NCI-H774 (cell line): ENCODE measurements at regions not wholly inside any gene's neighbourhood (a gene's known extent, or its start where the extent isn't known, plus 50 kb on each side); places are given as distances from the start of the nearest gene placed in this dataset.

ENCODE experiments used
- DNase-seq: peaks from one replicate; lab custom pipeline; 2025; lab: John Stamatoyannopoulos, UW

DNA sequence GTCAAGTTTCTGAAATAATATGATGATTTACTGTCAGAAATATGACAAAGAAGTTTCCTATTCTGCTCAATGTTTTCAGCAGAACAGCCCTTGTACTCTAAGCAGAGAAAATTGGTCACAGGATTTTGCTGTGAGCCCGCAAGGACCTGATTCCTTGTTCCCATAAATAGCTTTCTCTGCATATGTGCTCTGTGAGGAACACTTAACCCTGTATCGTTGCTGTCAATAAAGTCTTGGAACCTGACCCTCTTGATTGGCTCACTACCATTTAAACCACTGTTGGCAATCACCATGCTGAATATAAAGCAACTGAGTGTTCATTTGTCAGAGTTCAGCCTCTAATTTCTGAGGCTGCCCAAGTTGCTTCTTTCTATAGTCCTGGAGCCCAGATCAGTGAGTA, 158.2 kb upstream of the NOCT start:
- no peak for DNase-seq

DNA sequence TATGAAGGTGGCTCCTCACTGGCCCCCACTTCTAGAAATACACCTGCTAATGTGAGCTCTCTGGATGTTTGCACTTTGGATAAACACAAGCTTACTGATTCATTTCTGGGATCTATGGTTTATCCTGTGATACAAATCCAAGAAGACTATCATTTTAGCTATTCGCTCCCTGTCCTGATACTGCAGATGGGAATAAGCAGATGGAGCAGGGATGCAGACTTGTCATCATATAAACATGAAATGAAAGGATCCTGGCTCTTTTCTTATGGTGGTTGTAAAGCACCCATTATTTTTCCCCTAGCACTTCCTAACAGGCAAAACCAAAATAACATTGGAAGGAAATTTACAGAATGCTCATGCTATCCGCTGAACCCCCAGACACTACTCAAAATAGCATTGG, 162.9 kb upstream of the NOCT start:
- no peak for DNase-seq

DNA sequence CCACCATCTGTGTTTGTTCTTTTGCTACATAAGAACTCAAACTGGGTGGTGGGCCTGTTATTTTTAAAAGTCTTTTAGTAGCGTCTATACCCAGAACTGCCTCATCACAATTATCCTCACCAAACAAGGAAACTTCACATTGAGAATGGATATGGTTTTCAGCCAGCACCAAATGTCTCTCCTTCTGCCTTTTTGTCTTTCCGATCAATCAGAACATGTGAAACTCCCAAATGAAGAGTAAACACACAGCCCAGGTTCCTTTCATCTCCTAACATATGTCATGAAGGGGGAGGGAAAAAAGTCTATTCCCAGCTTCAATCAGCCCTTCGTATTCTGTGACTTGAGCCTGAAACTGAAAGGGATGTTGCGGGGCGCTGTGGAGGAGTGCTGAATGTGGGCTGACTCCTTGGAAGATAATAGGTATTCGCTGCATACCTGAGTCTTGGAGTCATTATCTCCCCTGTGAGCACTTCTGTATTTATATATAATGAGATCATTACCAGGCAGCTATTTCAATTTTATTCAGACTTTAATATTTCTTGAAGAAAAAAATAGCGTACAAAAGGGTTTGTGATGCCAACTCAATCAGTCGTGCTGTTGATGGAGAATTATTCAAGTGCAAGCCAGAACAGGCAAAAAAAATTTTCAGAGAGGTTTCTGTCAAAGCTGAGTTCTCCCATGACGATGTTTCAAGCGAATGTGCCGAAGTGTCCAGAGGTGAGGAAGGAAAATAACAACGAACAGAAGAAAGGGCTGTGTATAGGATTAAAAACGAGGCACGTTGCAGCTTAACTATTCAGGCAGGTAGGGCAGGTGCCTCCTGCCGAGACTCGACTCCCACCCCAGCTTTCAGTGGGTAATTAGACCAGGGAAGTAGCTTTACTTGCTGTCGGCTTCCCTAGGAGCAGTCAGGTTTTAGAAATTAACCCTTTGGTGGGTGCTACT, 163.9 kb upstream of the NOCT start:
- no peak for DNase-seq

DNA sequence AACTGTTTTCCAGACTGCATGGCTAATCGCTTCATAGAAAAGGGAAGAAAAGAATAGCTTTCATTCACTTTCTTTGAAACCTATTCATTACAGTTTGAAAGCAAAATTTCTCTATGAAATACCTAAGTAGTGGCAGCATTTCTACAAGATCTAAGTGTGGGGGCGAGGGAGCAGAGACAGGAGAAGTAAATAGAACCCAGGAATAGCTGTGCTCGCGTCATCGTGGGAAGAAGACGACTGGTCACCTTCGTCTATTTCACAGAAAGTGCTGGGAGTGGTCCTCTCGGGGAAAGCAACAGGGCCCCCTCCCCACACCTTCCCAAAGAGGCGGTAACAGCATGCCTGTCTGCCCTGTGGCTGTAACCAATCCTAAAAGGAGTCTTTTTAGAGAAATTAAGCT, 169.9 kb upstream of the NOCT start:
- no peak for DNase-seq

DNA sequence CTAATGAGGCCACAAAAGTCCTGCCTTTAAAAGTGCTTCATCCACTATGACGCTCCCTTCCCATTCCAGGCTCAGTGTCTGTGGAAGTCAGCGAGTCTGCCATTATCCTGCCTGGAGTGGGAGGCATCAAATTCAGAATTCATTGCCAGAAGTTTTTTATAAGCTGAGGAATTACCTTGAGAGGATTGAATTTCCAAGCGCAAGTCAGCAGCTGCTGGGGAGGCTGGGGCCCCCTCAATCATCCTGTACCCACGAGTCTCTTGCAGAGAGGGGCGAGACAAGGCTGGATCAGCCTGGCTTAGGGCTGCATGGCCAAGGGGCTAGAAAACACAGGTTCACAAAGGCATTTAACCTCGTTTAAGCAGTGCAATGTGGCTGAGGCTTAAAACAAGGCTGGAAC, 170.5 kb upstream of the NOCT start:
- no peak for DNase-seq

DNA sequence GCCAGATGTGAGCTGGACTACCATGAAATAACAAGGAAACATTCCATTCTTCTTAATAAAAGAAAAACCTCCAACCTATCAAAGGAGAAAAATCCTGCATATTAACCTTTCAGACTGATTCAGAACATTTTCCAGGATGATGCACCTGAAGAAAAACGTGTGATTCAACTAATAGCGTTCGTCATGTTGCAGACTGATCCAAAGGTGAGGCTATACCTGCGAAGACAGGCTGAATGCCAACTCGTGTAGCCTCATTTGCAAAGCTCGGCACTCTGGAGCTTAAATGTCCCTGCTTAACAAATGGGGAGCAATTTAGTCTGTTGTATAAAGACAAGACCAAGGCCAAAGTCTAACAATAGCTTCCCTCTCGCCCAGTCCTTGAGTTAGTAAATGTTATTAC, 172.0 kb upstream of the NOCT start:
- no peak for DNase-seq

DNA sequence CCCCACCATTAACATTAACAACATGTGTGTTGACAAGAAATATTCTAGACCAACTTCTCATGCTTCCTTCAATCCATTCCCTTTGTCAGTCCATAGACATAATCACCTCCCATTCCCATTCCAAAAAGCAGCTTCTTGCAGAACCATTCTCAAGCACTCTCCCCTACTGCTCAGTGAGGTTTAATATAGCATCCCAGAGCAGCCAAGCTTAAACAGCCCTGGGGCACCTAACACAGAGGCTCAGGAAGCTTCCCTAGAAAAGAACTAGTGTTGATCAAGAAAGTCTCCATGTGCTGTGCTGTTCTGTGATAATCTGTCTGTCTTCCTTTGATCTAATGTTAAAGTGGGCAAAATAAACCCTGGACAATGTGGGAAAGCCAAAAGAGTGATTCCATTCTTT, 174.2 kb upstream of the NOCT start:
- no peak for DNase-seq

DNA sequence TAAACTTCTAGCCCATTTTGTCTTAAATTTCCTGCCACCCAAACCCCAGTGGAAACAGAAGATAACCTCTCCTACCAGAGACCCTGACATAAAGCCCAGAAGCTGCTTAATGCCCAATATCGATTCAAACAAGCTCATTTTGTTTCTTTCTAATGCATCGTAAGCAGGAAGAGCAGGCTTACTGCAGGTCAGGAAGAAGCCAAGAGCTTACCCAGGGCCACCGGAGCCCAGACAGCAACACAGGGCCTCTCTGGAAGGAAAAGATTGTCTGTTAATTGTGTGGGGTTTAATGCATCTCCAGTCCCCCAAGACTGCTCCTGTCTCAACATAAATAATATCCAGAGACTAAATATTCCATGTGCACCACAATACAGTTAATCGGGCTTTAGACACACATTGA, 177.3 kb upstream of the NOCT start:
- no peak for DNase-seq

DNA sequence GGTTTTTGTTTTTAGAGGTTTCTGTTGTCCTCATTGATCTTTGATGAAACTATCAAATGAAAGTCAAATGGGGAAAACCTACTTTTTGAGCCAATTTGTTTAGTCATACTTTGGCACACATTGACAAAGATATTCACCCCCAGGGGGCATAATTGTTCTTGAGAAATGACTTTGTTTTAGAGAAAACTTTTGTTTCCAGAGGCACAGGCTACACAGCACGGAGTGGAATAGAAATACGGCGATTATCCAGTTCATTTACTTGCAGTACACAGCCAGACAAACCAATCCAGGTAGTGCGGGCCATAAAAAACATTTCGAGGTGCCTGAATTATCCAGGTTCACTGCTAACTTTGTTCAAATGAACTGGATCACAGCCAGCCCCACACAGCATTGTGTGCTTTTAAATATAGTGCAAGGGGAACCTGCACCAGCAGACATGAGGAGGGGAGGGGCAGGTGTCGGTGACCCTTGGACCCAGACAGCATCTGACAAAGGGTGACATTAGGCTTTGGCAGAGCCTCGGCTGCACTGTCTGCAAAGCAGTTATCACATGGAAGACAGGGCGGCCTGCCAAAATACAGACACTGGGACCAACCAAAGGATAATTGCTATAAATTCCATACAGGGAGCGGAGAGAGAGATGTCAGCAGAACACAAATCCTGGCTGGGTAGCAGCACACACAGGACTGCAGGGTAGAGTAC, 179.6 kb upstream of the NOCT start:
- DNase-seq, result no peak

DNA sequence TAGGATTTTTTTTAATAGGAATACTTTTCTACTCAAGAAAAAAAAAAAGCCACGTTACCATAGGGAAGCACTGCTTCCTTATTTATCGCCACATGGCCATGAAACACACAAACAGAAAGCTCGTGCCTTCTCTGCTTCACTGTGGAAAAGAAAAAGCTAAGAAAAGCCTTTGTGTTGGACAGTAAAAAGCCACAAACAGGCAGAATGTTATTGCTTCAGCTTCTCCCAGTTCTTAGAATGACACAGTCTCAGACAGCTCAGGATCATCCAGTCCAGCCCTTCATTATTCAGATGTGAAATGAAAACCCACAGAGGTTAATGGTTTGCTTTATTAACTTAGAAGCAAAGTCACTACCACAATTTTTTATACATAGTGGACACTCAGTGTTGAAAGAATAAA, 181.6 kb upstream of the NOCT start:
- no peak for DNase-seq

DNA sequence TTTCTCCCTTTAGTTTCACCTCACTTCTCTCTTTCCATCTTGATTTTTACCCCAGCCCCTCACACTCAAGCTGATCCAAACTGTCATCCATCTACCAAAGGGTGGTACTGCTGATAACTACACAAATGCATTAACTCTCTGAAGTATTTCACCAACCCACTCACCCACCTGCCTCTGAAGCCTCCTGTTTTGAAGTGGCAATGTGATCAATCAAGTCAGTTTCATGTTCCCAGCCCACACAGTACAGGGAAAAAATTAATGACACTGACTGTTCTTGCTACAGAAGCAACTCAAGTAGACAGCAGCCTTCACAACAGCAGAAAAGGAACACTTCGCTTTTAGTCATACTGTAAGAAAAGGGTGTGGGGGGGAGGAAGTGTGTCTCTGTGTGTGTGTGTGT, 183.0 kb upstream of the NOCT start:
- no peak for DNase-seq

DNA sequence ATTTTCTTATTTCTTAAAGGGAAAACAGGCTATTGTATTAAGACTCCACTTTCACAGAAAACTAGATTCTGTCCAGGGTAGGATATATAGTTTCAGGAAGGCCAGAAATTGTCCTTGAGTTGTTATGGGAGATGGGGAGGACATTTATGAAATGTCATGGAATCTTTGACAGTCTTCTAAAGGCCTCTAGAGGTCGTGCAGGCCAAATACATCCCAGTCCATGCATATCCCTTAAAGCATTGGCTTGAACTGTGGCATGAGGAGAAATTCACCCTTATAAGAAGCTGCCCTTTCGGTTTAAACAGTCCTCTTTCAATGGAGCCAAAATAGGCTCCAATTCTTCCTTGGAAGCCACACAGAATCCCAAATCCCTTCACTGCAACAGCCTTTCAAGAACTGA, 183.6 kb upstream of the NOCT start:
- no peak for DNase-seq

DNA sequence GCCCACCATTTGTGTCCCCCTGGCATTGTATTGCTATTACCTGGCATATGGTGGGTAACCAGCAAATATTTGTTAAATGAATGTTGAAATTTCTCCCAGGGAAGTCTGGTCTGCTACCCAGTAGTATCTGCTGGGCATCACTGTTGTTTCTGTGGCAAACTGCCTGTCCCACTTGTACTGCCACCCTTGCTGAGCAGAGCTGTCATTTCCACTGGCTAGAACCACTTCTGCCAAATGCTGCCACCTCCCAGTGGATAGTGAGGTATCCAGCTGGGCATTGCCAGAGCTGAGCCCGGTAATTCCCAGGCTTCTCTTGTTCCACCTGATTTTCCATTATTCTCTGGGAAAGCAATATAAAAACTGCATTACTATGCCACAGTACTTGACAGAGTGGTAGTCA, 186.7 kb upstream of the NOCT start:
- DNase-seq, result no peak

DNA sequence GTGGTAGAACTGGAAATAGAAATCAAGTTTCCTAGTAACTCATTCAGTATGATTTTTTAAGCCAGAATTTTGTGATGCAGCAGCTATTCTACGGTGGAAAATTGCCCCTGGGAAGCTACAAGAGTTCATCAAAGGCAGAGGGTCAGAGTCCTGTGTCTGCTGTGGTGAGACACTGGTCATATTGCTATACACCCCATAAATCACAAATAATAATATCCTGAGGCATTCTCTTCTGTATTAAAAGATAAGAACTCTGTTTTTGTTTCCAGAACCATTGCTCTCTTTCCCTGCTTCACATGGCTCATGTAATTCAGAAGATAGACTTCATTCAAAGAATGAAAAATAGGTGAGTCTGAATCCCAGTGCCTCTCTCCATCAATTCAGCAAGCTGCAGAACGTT, 188.8 kb upstream of the NOCT start:
- no peak for DNase-seq

DNA sequence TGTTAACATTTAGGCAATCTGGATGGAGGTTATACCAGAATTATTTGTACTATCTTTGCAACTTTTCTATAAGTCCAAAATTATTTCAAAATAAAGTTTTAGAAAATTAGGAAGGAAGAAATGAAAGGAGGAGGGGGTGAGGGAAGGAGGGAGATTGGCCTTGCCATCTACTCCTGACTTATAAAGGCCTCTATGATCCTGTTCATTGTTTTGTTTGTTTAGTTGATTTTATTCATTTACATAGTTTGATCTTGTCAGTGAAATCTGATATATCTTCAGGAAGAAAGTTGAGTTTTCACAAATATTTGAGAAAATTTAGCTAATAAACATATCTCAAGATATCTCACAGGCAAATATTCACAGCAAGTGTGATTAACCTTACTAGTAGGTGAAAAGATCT, 189.3 kb upstream of the NOCT start:
- DNase-seq, result no peak

DNA sequence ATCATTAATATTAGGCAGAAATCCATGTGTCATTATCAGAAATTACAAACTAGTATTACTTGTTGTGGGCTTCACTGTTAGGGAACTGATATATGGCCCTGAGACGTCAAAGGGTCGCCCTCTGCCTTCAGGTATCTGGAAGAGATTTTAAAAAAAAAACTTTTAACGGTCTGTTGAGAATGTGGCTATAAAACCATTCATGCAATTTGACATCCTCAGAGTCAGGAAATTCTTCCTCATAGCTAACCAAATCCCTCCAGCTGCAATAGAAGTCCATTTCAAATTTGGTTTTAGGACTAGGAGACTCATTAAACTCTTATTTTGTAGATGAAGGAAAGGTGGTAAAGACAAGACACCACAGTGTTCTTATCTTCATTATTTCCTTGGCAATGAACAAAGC, 194.2 kb upstream of the NOCT start:
- no peak for DNase-seq

DNA sequence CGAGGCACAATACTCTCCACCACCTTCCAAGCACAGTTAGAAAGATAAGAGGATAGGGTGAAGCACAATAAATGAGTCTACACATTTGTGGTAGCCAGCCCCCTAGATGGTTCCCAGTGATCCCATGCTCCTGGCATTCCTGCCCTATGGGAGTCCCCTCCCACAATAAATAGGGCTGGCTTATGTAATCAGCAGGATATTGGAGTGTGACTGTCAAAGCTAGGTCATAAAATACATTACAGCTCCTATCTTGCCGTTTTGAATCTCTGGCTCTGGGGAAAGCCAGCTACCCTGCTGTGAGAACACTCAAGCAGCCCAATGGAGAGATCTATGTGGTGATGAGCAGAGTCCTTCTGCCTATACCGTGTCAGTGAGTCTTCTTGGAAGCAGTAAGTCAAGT, 198.7 kb upstream of the NOCT start:
- DNase-seq, result no peak

DNA sequence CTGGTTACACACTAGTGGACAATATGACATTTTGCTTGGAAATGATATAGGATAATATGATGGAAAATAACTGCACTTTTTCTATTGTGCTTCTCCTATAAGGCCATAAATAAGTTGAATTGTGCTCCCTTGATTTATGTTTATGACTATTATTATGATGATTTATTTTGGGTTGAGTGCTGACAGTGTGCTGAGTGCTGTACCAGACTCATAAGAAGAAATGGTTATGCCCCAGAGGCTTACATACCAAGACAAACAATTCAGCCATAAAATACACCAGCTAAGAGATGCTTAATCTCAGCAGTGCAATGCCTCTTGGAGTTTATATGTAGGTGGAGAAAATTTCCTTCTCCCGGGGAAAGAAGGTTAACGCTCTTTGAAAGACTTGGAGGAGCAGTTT, 199.8 kb upstream of the NOCT start:
- DNase-seq, result no peak

DNA sequence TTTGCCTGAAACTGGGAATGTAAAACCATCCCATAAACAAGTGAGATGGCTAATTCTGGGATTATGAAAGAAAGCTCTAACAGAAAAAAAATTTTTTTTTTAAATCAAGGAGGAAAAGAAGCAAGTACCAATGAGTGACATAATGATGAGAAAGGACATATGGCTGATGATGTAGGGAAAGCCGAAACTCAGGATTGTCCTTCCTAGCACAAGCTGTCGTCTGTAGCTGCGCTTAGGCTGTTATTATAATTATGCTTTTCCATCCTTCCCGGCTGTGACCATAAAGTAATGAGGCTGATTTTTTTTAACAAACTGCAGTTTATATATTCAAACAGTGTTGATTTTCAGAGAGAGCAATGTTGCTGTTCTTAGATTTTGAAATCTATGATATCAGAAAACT, 209.8 kb upstream of the NOCT start:
- no peak for DNase-seq

DNA sequence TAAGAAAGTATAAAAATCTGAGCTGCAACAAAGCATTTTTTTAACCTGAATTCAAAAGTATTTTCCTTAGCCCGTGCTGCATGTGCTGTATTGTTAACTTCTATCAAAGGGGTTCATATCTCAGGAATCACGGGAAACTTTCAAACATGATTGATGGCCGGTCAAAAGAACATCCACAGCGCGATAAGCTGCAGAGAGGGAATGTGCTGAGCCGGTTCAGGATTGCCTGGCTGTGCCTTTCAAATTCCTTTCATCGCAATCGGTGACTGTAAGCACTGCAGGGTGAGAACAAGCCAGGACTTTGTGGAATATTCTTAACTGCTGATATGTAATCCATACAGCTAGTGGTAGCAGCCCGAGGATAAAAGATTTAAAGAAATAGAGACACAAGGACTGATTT, 210.9 kb upstream of the NOCT start:
- DNase-seq, result no peak

DNA sequence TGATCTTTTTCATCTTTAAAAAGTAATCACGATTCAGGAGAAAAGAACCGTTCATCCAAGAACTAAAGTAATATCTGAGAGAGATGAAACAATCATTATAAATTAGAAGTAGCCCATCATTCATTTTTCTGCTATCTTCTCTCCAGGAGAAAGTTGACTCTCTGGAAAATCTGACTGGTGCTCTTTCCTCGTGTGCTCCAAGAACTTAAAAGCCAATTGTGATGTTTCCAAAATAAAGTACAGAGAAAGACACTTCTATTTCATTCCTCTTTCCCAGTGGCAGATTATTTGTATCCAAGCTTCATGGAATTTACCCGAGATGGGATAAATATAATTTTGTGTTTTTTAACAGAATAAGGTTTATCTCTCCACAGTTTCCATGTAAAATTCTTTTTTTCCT, 212.5 kb upstream of the NOCT start:
- DNase-seq, result no peak

DNA sequence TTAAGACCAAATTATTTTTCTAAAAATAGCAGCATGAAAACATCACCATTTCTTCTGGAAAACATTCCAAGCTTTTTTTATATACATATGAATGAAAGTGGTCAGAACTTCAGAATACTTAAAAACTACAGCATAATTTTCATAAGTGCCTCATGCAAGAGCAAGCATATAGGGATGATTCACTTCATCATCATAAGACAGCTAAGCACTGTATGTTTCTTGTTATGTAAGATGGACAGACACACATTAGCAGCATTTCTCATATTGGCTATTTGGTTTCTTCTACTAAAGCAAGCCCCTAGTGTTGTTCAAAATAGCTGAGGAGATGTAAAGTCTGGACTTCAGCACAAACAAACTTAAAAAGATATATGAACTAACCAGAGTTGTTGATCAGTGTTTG, 213.1 kb upstream of the NOCT start:
- no peak for DNase-seq

DNA sequence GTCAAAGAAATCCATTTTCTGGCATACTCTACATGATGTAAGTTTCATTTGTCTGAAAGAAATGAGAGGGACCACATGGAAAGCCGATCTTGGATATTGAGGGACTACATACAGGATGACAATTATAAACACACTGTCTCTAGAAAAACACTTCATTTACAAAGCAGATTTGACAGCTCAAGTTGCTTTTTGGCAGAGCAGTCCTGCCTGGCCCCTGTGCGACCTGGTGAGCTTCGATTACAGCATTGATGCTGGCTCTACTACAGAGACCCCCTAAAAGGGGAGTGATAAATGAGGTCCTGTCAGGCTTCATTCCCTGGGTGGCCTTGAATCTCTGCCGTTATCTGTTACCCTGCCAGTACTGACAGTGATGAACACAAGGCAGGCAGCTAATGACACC, 215.2 kb upstream of the NOCT start:
- no peak for DNase-seq

DNA sequence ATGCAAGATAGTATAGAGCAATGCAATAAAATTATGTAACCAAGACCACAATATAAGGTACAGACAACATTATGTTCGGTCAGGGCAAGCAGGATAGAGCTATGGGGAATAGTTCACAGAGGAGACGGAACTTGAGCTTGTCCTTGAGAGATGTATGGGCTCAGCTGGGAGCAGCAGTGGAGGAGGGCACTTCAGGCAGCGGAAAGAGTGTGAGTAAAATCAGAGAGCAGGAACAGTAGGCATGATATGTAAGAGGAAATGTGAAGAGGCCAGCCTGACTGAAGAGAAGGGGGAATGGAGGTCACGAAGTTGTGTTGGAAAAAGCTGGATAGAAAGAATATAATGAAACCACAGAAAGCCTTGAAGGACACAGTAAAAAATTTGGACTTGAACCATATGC, 217.2 kb upstream of the NOCT start:
- no peak for DNase-seq
